Chondrocyte (in vitro differentiated cells): ENCODE measurements at regions not wholly inside any gene's neighbourhood (a gene's known extent, or its start where the extent isn't known, plus 50 kb on each side); places are given as distances from the start of the nearest gene placed in this dataset.

Experiments used
- DNase-seq: peaks from one replicate; pipeline ENCODE4 v3.0.0; 2021; ENCODE audit warnings: mixed read lengths, low spot score
- H3K27ac Mint-ChIP-seq: one replicate; pipeline ENCODE4 v1.8.0; 2021; ENCODE audit warnings: mild to moderate bottlenecking, moderate library complexity, mixed read lengths; ENCODE audit not compliant: unreplicated experiment
- H3K27me3 Mint-ChIP-seq: 2 replicates; pipeline ENCODE4 v1.8.0; 2021; ENCODE audit warnings: low read depth, mixed read lengths
- H3K36me3 Mint-ChIP-seq: 2 replicates; pipeline ENCODE4 v1.8.0; 2021; ENCODE audit warnings: low read depth, mixed read lengths
- H3K4me1 Mint-ChIP-seq: 2 replicates; pipeline ENCODE4 v1.8.0; 2021; ENCODE audit warnings: low read depth, mild to moderate bottlenecking, mixed read lengths
- H3K4me3 Mint-ChIP-seq: one replicate; pipeline ENCODE4 v1.8.0; 2021; ENCODE audit warnings: mild to moderate bottlenecking, moderate library complexity, mixed read lengths; ENCODE audit not compliant: unreplicated experiment
- H3K9me3 Mint-ChIP-seq: 2 replicates; pipeline ENCODE4 v1.8.0; 2021; ENCODE audit warnings: low read depth, mixed read lengths
- TF ChIP-seq, protein P1 (sequence below): fragments of 200-600 bp; sonication (generic); IDR thresholded peaks from 2 replicates; pipeline ENCODE4 v1.5.0; 2021; ENCODE audit warnings: antibody characterized with exemption, mild to moderate bottlenecking, moderate library complexity

DNA sequence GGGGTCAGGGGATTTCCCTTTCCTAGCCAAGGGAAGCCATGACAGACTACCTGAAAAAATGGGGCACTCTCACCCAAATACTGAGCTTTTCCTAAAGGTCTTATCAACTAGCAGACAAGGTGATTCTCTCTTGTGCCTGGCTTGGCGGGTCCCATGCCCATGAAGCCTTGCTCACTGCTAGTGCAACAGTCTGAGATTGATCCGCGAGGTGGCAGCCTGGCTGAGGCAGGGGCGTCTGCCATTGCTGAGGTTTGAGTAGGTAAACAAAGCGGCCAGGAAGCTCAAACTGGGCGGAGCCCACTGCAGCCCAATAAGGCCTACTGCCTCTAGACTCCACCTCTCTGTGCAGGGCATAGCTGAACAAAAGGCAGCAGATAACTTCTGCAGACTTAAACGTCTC is 152.6 kb upstream of the PMFBP1 start:
- DNase-seq: no peak
- TF ChIP-seq, protein P1, sequence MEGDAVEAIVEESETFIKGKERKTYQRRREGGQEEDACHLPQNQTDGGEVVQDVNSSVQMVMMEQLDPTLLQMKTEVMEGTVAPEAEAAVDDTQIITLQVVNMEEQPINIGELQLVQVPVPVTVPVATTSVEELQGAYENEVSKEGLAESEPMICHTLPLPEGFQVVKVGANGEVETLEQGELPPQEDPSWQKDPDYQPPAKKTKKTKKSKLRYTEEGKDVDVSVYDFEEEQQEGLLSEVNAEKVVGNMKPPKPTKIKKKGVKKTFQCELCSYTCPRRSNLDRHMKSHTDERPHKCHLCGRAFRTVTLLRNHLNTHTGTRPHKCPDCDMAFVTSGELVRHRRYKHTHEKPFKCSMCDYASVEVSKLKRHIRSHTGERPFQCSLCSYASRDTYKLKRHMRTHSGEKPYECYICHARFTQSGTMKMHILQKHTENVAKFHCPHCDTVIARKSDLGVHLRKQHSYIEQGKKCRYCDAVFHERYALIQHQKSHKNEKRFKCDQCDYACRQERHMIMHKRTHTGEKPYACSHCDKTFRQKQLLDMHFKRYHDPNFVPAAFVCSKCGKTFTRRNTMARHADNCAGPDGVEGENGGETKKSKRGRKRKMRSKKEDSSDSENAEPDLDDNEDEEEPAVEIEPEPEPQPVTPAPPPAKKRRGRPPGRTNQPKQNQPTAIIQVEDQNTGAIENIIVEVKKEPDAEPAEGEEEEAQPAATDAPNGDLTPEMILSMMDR: no peak
- no peaks in the 10 kb centered on the region for H3K27me3 Mint-ChIP-seq
- peaks cover 15% of the 10 kb centered on the region for H3K36me3 Mint-ChIP-seq
- H3K4me1 Mint-ChIP-seq: no peaks in the 10 kb centered on the region
- H3K27ac Mint-ChIP-seq: no peak overlapping the region
- peaks cover 39% of the 10 kb centered on the region for H3K9me3 Mint-ChIP-seq
- no peak overlapping the region for H3K4me3 Mint-ChIP-seq

DNA sequence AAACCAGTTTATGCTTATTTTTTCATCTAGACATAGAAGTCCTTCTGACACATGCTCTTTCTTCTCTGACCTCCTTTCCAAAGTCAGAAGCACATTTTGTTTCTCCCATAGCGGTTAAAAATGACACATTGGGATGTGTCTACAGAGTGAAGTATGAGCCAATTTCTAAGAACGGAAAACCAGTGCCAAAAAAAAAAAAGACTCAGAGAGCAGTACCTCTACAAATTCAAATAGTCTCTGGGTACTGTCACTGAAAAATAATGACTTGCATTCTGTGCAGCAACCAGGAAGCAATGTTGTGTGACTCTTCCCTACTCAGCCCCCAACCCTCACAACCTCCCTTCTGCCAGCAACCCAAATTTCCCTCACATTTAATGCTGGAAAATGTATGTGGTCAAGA is 145.5 kb upstream of the PMFBP1 start:
- TF ChIP-seq, protein P1: no peak
- no peak overlapping the region for H3K4me3 Mint-ChIP-seq
- H3K36me3 Mint-ChIP-seq: peaks cover 4% of the 10 kb centered on the region
- no peak overlapping the region for H3K27ac Mint-ChIP-seq
- DNase-seq: no peak
- H3K4me1 Mint-ChIP-seq: peaks cover 10% of the 10 kb centered on the region
- H3K27me3 Mint-ChIP-seq: no peaks in the 10 kb centered on the region
- peaks cover 13% of the 10 kb centered on the region for H3K9me3 Mint-ChIP-seq

DNA sequence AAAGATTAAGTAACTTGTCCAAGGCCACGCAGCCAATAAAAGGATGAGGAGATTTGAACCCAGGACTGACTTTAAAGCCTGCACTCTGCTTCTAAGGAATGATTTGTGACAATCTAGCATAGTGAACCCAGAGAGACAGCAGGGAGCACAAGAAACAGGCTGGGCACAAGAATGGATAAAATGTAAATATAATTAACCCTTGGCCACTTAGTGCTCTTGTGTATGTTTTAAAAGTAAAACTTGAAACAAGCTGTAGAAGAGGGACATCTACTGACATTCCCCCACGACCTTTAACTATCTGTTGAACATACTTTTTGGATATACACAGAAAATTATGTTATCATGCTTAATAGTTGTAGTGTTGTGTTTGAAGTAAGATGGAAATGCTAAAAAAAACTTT is 141.9 kb upstream of the PMFBP1 start:
- TF ChIP-seq, protein P1: no peak
- H3K9me3 Mint-ChIP-seq: peaks cover 8% of the 10 kb centered on the region
- H3K27me3 Mint-ChIP-seq: no peaks in the 10 kb centered on the region
- peaks cover 14% of the 10 kb centered on the region for H3K4me1 Mint-ChIP-seq
- H3K36me3 Mint-ChIP-seq: peaks cover 2% of the 10 kb centered on the region
- no peak for DNase-seq
- H3K27ac Mint-ChIP-seq: no peak overlapping the region
- H3K4me3 Mint-ChIP-seq: no peak overlapping the region

DNA sequence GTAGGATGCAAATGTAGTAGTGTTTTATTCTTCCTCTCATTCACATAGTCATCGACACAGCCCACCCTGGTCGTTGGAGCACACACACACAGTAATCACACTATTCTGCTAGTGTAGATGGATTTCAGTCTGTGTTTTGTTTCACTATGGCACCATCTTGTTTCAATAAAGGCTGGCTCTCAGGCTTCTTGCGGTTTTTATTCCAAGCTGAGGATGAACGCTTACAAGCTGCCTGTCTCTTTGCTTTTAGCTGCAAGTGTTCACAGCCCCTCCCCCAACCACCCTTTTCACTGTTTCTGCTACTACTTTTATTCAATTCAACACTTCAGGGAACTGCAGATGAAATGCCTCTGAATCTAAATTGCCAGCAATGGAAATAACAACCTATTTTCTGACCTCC is 140.9 kb upstream of the PMFBP1 start:
- TF ChIP-seq, protein P1: no peak
- no peak overlapping the region for H3K4me3 Mint-ChIP-seq
- H3K27ac Mint-ChIP-seq: no peak overlapping the region
- H3K4me1 Mint-ChIP-seq: peaks cover 14% of the 10 kb centered on the region
- no peaks in the 10 kb centered on the region for H3K27me3 Mint-ChIP-seq
- DNase-seq: no peak
- peaks cover 3% of the 10 kb centered on the region for H3K36me3 Mint-ChIP-seq
- H3K9me3 Mint-ChIP-seq: peaks cover 17% of the 10 kb centered on the region

DNA sequence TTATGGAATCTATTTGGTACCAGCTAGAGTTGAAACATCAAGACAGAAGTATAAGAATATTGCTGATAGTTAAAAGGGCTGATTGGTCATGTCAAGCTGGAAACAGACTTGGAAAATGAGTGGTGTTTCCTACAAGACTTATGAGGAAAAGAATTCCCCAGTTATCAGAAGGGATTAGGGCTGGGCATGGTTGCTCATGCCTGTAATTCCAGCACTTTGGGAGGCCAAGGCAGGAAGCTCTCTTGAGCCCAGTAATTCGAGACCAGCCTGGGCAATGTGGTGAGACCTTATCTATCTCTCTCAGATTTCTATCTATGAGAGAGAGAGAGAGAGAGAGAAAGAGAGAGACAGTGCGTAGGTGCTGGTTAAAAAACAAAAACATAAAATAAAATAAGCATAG is 139.5 kb upstream of the PMFBP1 start:
- no peak for DNase-seq
- H3K4me1 Mint-ChIP-seq: peaks cover 10% of the 10 kb centered on the region
- H3K27me3 Mint-ChIP-seq: no peaks in the 10 kb centered on the region

More for the DNA sequence above, 139.5 kb upstream of the PMFBP1 start:
- H3K9me3 Mint-ChIP-seq: peaks cover 18% of the 10 kb centered on the region
- H3K4me3 Mint-ChIP-seq: no peak overlapping the region
- H3K27ac Mint-ChIP-seq: no peak overlapping the region
- peaks cover 3% of the 10 kb centered on the region for H3K36me3 Mint-ChIP-seq
- TF ChIP-seq, protein P1: no peak
